ENCODE measurements at regions not wholly inside any gene's neighbourhood (a gene's known extent, or its start where the extent isn't known, plus 50 kb on each side); places are given as distances from the start of the nearest gene placed in this dataset.

DNA sequence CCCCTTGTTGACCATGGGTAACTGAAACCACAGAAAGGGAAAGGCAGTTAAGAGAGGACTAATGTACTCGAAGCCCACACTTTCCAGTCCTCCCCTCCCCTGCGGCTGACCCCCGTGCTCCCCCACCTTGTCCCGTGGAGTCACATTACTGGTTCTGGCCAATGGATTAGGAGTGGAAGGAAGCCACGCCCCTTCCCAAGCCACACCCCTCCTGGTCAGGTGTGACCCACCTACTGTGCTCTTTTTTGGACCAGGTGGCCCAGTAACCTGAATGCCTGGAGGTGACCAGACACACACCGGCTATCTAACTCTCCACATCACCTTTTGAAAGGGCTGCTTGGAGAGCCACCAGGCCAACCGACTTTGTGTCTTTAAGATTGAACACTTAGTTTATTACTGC, 109.3 kb upstream of the MSX1 start:
- TF ChIP-seq CTCF (IDR thresholded peaks at IDR 0.05; ENCODE audit: insufficient read depth, low read depth, low read length, missing control alignments): no peak
- no peak for DNase-seq (ENCODE audit: low read depth)
- no peak overlapping the region for H3K4me3 ChIP-seq (ENCODE audit: low read depth, low read length)

- no peak for TF ChIP-seq CTCF (IDR thresholded peaks at IDR 0.05; ENCODE audit: insufficient read depth, low read depth, low read length, missing control alignments)
- H3K4me3 ChIP-seq (ENCODE audit: low read depth, low read length): no peak overlapping the region
- DNase-seq (ENCODE audit: low read depth): no peak
Measured at GRCh38 chr4:4749137-4749536, 110.3 kb upstream of the MSX1 start.

DNA sequence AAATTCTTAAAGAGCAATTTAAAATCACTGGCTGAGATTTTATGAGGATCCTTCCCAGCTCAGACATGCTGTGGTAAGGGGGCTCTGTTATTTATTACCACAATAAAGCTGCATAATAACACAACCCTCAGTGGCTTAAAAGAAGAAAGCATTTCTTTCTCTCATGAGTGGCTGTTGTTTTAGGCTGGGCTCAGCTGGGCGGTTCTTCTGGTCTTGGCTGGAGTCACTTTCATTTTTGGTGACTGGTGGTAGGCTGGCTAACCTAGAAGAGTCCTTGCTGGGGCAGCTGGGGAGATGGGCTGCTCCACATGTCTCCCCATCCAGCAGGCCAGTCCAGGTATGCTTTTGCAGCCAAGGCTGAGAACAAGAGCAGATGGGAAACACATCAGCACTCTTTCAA, 113.0 kb upstream of the MSX1 start:
- no peak overlapping the region for H3K4me3 ChIP-seq (ENCODE audit: low read depth, low read length)

GRCh38 chr4:4740071-4740470, 119.4 kb upstream of the MSX1 start:
- TF ChIP-seq CTCF (IDR thresholded peaks at IDR 0.05; ENCODE audit: insufficient read depth, low read depth, low read length, missing control alignments): no peak
- H3K4me3 ChIP-seq (ENCODE audit: low read depth, low read length): no peak overlapping the region
- DNase-seq (ENCODE audit: low read depth): no peak

More for the DNA sequence above, 113.0 kb upstream of the MSX1 start:
- no peak for TF ChIP-seq CTCF (IDR thresholded peaks at IDR 0.05; ENCODE audit: insufficient read depth, low read depth, low read length, missing control alignments)
- no peak for DNase-seq (ENCODE audit: low read depth)

- DNase-seq (ENCODE audit: low read depth): no peak
- no peak overlapping the region for H3K4me3 ChIP-seq (ENCODE audit: low read depth, low read length)
- TF ChIP-seq CTCF (IDR thresholded peaks at IDR 0.05; ENCODE audit: insufficient read depth, low read depth, low read length, missing control alignments): no peak
Measured at GRCh38 chr4:4735870-4736269, 123.6 kb upstream of the MSX1 start.

DNA sequence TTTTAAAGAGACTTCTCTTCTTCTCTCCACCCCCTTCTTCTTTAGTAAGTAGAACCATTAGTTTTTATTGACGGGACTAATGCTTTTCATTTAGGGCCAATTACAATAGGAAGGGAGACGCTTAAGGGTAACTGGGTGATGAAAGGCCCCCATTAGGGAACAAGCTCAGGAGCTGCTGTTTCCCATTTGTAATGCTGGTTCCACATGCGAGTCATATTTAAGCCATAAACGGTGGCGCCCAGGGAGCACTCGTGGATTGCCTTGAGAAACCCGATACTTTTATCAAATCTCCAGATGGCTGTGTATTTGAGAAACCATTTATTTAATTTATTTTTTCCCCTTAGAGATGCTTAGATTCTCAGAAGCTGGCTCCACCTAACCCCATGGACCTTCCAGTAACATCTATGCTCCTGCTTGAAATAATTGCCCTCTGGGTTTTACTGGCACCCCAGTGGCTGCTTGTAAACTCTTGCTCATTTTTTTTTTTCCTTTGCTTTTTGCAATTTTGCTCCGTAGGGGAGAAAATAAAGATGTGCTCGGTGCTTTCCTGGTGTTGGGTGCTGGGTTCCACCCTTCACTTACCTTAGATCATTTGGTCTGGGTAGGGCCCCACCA, 124.2 kb upstream of the MSX1 start:
- H3K4me3 ChIP-seq (ENCODE audit: low read depth, low read length): no peak overlapping the region
- no peak for TF ChIP-seq CTCF (IDR thresholded peaks at IDR 0.05; ENCODE audit: insufficient read depth, low read depth, low read length, missing control alignments)
- DNase-seq (ENCODE audit: low read depth): no peak

DNA sequence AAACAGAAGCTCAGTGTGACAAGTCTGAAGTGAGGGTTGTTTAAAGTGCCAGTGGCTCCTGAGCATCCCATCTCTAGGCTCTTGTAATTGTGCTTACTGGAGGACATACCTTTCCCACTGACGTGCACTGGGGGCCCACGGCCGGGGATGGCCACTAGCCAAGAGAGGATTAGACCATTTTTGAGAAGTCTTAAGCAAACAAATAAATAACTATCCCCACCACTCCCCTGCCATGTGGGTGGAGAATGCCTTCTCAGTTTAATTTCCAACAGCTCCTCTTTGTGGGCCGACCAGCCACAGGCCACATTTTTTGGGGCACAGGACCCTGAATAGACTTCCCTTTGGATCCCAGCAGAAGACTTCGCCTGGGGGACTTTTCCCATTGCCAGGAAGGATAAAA, 125.0 kb upstream of the MSX1 start:
- DNase-seq (ENCODE audit: low read depth): no peak
- no peak for TF ChIP-seq CTCF (IDR thresholded peaks at IDR 0.05; ENCODE audit: insufficient read depth, low read depth, low read length, missing control alignments)
- no peak overlapping the region for H3K4me3 ChIP-seq (ENCODE audit: low read depth, low read length)
